ENCODE measurements at regions not wholly inside any gene's neighbourhood (a gene's known extent, or its start where the extent isn't known, plus 50 kb on each side); places are given as distances from the start of the nearest gene placed in this dataset.
"Not testable (repeated sequence)": the region's sequence is repeated elsewhere in the genome, so short reads cannot be mapped to it uniquely, and the experiment has no call there.

DNA sequence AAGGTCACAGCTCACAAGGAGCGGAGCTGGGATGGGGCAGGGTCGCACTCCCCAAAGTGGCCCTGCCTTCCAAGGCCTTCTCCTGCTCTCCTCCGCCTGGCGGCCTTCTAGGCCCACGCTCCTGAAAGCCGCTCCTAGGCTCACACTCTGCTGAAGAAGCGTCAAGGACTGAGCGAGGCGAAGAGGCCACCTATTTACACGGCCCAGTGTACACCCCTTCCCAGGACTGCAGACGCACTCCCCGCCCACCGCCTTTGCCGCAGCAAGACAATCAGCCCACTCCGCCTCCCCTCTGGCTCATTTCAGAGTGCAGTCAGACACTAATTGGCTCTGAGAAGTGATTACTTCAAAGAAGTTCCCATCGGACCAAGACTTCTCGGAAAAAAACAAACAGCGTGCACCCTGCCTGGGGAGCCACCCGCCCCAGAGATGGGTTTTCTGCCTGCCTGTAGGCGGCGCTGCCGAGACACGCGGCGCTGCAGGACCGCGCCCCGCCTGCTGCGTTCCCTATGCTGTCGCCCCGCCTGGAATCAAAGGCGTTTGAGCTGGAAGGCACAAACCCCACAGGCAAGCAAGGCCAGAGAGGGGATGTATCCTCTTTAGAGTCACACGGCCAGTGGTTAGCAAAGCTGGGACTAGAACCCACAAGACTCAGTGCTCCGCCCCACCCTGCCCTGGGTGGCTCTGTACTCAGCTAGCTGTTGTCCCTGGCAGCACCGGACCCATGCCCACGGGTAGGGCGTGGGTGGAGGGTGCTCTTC lies 414.8 kb downstream of the BUD13 start:
- no peak for DNase-seq

- no peak for DNase-seq
Measured at GRCh38 chr11:116356451-116356850, 416.3 kb downstream of the BUD13 start.

GRCh38 chr11:116355104-116355503 lies 417.7 kb downstream of the BUD13 start:
- DNase-seq, result no peak

GRCh38 chr11:116353589-116353988 lies 419.2 kb downstream of the BUD13 start:
- DNase-seq, result no peak

DNA sequence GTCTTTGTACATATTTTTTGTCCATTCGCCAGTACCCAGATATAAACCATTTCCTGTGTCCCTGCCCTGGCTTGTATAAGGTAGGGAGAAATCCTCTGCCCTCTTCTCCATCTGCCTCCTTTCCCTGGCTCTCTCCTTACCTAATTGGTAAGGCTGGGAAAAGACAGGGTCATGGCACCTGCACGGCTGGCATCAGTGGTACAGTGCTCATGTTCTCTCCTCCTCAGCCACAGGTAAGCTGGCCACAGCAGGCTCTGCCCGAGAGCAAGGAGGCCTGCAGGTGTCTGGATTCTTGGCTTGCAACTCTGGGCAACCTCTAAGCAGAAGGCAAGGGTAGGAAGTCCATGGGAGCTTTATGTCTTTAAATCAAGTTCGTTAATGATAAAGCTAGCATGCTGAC lies 419.9 kb downstream of the BUD13 start:
- DNase-seq, result no peak

DNA sequence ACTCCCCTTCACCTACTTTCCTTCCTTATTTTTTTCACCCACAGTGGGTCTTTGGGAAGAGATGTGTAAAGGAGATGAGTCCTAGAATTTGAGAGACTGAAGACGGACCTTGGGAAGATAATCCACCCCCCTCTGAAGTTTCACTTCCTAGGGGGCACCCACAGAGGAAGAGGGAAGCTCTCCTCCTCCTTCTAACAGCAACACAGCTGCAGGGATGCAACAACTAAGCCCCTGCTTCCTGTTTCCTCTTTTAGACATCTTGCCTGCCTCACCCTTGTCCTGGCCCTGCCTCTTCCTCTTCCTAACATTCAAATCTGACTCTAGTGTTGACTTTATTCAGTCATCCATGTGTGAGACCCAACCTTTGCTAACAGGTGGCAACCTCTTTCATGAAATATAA lies 424.6 kb downstream of the BUD13 start:
- DNase-seq, result no peak

DNA sequence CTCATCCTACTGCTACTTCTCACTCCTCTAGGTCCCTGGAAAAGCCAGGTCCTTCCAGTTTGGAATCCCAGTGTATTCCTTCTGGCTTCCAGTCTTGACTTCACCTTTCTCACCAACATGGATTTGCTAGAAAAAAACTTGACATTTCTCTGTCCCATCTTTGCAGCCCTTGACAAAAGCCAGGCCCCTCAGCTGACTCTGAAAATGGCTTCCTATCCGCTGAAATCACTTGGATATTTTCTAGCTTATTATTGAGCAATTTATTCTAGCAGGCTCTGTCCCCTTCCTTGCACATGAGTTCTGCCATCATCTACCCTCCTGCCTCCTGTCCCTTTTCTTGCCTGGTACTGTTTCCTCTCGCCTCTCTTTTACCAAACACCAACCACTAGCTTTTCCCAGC lies 427.2 kb downstream of the BUD13 start:
- DNase-seq, result no peak

GRCh38 chr11:116344601-116345000 lies 428.2 kb downstream of the BUD13 start:
- no peak for DNase-seq

GRCh38 chr11:116343270-116343669 lies 429.5 kb downstream of the BUD13 start:
- no peak for DNase-seq

- DNase-seq, result no peak
Measured at GRCh38 chr11:116342148-116342547, 430.6 kb downstream of the BUD13 start.

DNA sequence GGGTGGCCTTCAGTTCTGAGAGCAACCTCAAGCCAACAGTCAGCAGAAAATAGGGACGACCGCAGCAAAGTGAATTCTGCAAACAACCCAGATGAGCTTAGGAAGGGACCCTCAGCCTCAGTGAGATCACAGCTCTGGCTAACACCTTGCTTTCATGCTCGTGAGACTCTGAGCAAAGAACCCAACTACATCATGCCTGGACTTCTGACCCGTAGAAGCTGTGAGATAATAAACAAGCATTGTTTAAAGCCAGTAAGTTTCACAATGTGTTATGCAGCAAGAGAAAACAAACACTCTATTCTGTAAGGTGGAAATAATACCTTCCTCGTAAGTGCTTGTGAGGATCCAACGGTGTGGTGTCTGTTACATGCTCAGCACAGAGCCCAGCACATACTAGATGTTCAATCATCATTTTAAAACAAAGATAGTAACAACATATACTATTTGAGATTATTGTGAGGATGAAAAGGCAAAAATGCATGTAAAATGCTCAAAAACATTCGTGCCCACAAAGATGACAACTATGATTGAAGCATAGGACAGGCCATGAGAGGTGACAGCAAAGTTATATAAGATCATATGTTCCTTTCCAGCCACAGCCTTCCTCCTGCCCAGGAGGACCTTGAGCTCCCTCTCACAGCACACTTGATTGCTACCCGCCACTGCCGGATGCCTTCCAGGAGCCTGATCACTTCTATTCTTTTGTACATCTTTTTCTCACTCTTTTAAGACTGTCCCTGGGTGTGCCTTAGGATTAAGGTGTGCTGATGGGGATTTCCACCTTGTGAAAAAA lies 433.3 kb downstream of the BUD13 start:
- no peak for DNase-seq

DNA sequence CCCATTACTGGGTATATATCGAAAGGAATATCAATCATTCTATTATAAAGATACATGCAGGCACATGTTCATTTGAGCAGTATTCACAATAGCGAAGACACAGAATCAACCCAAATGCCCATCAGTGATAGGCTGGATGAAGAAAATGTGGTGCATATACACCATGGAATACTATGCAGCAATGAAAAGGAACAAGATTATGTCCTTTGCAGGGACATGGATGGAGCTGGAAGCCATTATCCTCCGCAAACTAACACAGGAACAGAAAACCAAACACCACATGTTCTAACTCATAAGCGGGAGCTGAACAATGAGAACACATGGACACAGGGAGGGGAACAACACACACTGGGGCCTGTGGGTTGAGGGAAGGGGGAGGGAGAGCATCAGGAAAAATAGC lies 434.3 kb downstream of the BUD13 start:
- DNase-seq, result not testable (repeated sequence)

- DNase-seq, result no peak
Measured at GRCh38 chr11:116336540-116336939, 436.2 kb downstream of the BUD13 start.

DNA sequence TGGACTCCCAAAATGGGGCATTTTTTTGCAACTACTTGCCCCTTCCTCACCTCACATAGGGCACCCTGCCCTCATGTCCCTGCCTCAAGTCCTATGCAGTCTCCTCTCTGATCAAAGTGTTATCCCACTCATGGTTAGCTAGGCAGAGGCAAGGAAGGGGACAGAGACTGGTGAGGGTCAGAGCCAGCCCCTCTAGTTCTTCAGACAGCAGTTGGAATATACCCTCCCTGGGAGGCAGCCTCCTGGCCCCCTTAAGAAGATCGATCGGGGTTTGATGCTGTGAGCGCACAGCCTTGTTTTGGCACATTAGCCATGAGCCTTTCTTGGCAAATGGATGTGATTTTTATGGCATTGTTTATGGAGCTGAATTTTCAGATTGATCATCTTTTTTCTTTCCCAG lies 436.9 kb downstream of the BUD13 start:
- DNase-seq, result no peak

GRCh38 chr11:116335078-116335477 lies 437.7 kb downstream of the BUD13 start:
- no peak for DNase-seq

GRCh38 chr11:116334596-116334995 lies 438.2 kb downstream of the BUD13 start:
- no peak for DNase-seq

- no peak for DNase-seq
Measured at GRCh38 chr11:116333001-116333535, 439.7 kb downstream of the BUD13 start.

DNA sequence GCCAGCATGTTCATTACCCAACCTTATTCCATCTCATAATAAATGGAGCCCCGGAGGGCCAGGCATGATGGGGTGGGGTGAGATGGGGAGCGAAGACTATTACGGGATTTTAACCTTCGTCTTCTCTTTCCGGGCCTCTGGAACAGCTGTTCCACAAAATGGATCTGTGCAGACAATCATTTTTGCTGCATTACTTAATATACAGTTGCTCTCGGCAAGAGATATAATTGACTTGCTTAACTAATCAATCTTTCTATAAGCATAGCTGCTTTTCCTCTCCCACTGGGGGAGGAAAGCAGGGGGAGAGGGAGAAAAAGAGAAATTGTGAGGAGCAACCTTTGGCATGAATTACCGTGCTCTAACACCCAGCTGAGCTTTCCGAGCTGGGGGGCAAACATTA lies 440.4 kb downstream of the BUD13 start:
- DNase-seq, result no peak

DNA sequence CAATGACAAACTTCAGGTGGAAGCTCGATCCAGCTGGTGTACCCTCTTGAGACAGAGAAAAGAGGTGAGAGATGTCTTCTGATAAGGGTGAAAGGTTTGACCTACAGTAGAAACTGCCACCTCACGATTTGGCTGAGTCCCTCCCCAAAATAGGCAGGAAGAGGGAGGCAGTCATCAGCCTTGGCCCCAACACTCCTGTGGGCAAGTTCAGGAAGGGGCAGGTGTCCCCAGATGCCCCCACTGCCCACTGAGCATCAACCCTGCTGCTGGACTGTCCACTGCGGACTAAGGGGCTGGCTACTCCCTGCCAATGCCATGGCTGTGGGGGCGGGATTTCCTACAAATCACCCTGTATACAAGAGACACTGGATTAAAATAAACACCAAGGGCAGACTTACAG lies 441.4 kb downstream of the BUD13 start:
- DNase-seq, result no peak

GRCh38 chr11:116330439-116331185 lies 442.2 kb downstream of the BUD13 start:
- no peak for DNase-seq

- no peak for DNase-seq
Measured at GRCh38 chr11:116329354-116330090, 443.3 kb downstream of the BUD13 start.

DNA sequence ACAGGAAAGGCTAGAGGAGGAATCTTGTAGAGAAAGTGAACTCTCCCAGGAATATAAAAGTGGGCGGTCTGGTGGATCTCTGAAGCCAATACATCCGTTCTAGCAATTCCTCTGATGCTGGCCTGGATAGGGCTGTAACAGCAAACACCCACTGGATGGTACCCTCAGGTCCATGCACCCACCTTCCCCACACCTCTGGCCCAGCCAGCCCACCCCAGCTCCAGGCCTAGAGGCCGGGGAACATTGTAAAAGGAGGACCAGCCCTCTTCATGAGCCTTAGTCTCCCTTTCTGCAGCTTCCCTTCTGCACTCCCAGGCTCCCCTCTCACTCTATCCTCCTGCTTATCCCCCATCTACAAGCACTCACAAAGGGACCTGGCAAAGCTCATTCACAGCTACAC lies 443.9 kb downstream of the BUD13 start:
- no peak for DNase-seq

GRCh38 chr11:116328391-116328790 lies 444.4 kb downstream of the BUD13 start:
- DNase-seq, result no peak
